IPS DF 4.7 (cell line): ENCODE measurements at regions not wholly inside any gene's neighbourhood (a gene's known extent, or its start where the extent isn't known, plus 50 kb on each side); places are given as distances from the start of the nearest gene placed in this dataset.
"Not testable (repeated sequence)": the region's sequence is repeated elsewhere in the genome, so short reads cannot be mapped to it uniquely, and the experiment has no call there.

ENCODE experiments used
- DNase-seq: peaks from one replicate; pipeline ENCODE4 v3.0.0-alpha.2; 2013; ENCODE audit warnings: low spot score; ENCODE audit errors: extremely low read depth

DNA sequence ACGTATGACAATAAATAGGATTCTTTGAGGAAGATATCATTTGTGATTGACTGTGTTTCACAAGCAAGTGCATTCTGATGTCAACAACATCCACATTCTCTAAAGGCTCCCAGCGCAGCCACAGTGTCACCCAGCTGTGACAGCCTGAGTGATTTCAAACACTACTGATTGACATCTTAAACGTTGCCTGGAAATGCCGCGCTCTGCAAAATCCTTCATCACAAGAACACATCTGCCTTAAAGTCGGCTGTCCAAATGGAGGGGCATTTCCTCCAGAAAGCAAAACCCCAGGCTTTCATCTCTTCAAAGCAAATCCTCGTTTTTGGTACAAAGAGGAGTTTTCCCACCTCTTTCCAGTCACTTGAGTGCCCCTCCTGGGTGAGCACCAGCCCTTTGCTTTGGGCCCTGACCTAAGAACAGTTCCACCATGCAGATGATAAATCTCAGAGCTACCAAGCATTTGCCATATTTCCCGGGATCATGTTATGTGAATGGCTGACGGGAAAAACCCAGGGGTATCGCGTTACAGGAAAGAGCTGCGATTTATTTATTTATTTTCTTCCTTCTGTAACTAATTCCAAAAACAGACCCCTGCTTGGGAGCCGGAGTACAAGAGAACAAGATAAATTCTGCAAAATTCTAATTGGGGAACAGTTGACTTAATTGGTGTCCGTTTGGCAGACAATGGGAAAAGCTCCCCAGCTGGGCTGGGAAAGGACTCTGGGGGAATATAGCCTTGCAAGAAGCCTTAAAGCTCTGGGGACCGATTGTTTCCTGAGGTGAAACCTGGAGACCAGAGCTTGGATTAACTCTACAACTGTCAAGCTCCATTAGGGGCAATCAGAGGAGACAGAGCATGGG, 703.8 kb upstream of the NR2F2 start:
- no peak for DNase-seq

DNA sequence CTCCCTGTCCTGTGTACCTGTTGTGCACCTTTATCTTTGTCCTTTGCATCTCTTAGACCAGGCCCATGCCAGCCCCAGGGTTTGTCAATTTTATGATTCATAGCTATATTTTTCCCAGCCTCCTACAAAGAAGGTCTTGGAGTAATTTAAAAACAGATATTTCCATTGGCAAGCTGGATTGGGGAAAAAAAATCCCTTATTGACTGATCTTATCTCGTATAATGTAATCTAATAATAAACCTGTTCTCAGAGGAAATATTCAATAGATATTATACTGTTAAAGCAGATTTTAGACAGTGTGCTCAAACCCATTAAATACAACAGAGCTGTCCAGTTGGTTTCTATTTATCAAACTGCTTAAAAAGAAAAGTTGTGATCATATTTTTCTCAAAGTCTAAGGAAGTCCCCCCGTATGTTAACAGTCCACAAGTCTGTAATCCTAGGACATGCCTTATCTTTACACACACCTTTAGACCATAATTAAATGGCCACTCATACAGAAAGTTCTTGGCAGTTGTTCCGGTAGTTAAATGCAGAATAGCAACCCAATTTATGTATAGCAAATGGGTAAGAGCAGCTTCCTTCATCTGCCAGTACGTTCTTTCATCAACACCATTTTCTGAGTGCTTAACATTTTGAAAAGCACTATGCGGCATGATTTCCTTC, 700.9 kb upstream of the NR2F2 start:
- no peak for DNase-seq

DNA sequence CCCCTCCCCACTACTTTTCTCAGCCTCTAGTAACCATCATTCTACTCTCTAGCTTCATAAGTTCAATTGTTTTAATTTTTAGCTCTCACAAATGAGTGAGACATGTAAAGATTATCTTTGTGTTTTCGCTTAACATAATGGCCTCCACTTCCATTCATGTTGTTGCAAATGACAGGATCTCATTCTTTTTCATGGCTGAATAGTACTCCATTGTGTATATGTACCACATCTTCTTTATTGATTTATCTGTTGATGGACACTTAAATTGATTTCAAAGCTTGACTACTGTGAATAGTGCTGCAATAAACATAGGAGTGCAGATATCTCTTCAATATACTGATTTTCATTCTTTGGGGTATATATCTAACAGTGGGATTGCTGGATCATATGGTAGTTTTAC, 699.8 kb upstream of the NR2F2 start:
- DNase-seq, result no peak

DNA sequence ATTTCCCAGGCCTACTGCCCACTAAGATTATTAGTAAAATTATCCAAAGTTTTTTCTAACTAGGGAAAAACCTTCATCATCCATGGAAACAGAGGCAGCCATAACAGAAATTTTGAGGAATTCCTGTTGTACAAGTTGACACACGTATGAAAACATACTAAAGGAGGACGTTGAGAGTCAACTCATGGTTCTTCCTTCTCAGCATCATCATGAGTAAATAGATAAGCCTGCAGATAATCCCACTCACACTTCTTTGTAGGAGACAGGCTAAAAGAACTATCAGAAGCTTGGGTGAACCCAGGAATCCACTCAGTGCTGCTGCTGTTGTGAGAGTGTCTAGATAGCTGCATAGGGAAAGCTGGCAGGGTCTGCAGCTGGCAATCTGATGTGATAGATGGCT, 694.8 kb upstream of the NR2F2 start:
- no peak for DNase-seq

DNA sequence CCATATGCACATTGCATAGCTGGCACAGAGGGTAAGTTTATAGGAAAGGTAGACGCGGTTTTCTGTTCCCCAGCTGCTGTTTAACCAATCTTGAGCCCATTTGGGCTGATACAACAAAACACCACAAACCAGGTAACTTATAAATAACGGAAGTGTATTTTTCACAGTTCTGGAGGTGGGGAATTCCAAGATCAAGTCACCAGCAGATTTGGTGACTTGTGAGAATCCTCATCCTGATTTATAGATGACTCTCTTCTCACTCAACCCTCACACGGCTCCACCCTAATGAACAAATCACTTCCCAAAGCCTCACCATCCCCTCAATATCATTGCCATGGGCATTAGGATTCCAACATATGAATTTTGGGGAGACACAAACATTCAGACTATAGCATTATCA, 694.4 kb upstream of the NR2F2 start:
- DNase-seq, result no peak

DNA sequence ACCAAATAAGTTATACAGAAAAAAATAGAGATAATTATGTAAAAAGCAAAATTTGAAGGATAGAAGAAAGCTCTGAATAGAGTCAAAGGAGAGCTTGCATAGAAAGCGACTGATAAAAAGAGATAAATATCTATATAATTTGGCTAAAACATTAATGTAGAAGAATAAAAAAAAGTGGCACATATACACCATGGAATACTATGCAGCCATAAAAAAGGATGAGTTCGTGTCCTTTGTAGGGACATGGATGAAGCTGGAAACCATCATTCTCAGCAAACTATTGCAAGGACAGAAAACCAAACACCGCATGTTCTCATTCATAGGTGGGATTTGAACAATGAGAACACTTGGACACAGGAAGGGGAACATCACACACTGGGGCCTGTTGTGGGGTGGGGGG, 693.3 kb upstream of the NR2F2 start:
- DNase-seq, result not testable (repeated sequence)

DNA sequence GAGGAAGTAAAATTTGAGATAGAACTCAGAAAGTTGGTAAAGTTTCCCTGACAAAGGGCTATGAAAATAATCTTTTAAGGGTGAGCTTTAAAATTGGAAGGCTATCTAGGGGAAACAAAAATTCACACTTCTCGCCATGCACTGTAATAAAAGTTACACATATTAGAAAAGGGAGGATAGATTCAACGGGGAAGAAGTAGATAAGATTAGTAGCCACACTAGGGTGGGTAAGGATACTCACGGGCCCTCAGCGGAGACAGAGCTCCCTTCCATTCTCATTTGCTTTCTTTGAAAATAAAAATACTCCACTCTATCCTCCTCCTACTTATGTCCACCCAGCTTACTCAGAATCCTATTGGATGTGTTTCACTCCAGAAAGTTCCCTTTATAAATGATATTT, 691.3 kb upstream of the NR2F2 start:
- DNase-seq, result no peak

DNA sequence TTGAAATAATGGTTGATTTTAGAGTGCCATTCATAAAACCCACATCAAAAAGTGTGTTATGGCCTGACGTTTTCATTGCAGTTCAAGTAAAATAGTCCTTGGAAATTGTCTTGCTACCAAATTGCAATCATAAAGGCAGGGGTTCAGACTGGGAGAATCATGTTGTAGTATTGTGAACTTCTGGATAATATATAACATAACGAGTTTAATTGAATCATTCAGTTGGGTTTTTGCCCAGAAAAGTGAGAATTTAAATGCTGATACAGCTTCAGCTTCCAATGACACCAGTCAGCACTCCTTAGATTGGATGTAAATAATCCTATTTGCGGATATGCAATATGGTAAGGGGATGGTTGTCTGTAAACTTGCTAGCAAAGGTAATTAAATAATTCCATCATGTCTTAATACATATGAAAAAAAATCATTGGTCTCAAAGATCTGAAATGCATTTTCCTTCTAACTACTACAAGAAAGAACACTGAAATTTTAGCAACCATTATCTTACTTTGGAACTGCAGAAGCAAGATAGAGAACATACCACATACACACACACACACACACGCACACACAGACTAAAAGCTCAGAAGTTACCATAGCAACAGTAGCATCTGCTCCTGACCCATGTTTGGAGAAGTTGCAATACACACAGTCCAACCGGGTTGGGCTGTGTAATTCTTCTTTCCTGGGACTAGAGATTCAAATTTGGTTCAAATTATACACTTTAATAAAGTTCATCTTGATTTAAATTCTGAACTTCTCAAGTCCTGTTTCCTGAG, 686.2 kb upstream of the NR2F2 start:
- DNase-seq, result no peak

DNA sequence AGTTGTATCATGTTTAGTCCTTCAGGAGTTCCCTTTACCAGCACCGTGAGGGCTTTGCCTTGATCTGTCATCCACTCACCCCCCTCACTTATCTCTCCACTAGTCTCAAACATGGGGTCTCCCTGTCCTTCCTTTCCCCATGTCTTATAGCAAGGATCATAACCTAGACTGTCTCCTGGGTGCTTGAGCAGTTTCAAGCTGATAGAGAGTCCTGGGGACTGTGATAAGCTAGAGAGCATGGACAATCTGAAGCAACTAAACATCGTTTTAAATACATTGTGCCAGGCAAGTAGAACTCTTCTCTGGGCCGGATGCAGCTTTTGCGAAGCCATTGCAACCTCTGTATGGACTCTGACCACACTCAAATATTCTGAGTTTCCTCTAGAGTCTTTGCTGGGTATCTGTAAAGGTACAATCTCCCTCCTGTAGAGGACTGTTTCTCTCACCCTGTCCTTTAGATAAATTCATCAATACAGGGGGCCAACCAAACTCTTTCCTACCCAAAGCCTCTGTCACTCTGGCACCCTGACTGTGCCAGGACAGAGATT, 684.6 kb upstream of the NR2F2 start:
- DNase-seq, result no peak

DNA sequence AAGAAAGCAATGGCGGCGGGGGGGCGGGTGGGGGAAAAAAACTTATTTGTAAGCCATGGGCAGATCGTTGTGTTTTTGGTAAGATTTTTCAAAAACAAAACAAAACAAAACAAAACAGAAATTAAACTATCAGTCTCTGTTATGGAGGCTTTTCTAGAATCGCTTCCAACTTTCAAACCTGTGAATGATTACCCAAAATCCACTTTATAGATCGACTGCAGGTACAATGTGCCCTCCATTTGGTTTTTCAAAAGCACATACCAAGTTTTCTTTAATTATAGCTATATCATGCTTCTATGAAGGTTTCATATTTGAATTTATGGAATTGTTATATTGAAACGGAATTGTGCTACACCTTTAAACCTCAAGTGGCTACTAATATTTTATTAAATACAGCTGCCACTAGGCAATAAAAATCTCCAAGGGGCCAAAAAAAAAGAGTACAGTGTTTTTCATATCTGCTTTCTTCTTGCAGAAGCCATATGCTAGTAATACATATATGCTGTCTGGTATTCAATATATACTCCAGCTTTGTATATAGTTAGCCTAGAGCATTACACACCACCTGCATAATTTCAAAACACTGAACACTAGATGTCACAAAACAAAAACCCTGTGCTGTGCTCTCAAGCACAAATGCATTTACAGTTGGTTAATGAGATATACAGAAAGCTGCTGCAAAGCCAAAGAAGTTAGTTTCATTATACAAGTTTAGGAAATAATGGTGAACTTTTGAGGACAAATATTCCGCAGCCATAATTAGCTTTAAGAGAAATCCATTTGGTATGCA, 683.8 kb upstream of the NR2F2 start:
- DNase-seq, result no peak

DNA sequence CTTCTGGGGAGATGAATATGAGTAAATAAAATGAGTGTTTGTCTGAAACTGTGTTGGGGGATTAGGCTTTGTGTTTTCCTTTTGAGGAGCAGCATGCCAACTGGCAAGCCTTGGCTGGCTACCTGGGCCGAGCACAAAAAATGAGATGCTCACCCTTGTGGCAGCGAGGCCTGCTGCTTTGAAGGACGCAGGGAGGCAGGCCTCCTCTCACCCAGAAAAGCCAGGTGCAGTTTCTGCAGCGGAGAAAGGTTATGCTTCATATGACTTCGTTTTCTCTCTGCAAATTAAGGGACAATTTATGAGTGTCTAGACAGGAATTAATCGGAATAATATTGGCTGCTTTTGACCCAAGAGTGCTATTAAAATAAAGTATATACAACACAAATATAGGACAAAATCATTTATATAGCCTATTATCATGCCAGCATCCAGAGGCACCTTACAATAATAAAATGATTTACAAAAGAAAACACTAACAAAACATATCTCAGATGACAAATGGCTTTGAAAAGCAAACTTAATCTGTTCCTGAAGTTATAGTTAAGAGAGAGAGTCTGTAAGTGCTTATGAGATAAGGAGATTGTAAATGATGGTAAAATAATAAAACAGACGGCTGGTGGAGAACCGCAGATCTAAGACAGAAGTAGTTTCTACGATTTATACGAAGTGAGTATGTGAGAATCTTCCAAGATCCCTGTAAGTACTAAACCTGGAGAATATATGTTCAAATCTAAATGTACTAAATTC, 682.8 kb upstream of the NR2F2 start:
- DNase-seq, result no peak

DNA sequence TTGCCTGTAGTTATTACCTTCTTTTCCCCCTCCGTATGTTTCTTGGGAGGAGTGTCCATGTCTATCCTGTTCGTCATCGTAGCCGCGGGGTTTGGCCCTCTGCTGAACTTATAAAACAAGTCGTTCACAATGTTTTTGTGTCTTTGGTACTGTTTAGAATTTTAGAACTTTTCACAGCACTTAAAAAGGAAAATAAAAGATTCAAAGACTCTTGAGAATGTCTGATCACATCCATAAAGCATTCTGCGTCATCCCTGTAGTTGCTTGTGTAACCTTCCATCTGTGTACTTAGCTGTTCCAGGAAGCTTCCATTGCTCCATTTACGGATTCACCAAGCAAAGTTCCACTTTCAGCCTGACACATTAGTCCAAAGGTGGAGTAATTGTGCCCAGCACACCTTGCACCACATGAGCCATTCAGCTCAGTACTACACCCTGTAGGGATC, 677.1 kb upstream of the NR2F2 start:
- DNase-seq, result no peak

DNA sequence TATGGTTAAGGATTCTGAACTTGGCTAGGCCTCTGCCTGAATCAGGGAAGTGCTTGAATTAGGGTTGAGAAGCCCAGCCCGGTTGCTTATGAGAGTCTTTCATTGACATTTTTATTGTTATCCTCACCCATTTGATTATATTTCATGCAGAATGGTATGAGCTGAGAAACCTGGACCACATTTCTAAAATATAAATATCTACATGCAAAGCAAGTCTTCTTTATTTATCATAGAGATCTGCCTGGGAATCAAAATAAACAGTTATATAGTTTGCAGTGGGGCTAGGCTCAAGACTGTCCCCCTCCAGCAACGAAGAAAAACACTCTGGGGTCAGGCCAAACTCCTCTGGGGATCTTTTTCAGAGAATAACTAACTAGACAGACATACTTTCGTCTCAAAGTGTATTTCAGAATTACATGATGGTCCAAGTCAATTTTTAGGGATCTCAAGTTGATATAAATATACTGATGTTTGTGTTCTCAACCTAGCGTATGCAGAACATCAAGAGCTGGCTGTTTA, 675.4 kb upstream of the NR2F2 start:
- DNase-seq, result no peak

DNA sequence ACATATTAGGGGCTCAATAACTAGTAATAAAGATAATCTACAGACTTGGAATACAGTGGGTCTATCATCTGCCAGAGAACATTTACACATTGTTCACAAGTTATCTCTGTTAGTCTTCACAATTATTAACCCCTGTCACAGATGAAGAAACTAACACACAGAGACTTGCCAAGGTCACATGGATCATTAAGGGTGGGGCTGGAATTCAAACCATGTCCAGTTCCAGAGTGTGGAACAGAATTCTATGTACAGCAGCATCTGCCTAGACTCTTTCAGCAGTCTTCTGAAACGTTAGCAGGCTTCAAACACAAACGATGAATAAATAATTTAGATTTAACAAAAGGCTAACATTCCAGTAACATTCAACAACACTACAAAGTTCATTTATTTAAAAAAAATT, 673.9 kb upstream of the NR2F2 start:
- DNase-seq, result no peak

DNA sequence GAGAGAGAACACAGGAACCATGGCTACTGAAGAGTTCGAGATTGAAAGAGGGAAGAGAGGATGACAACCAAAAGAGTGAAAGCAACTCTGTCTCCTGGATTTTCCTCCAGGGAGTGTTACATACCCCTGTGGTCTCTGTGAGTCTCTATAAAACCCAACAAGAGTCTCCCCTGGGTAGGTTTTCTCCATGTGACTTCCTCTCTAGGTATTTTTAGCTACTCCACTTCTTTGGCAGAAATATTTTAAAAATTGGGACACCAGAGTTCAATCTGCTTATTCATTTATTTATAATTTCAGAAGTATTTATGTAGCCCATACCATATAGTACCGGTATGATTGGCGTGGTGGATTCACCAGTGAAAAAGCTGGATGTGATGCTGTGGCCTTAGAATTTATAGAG, 671.7 kb upstream of the NR2F2 start:
- no peak for DNase-seq

DNA sequence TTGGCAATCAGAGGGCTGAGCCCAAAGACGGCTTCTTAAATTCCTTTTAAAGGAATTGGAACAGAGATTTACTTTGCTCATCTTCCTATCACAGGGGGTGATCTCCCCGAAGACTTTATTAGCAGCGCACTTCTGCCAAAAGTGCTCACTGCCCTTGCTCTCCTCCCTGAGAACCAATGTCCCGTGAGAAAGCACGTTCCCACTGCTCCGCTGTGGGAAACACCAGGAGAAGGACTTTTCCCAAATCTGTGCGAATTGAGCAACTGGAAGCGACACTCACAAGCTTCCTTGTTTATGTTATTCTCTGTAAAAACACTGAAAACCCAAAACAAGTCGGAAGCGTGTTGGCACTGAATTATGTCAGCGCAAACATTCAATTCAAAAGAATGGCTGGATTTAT, 670.8 kb upstream of the NR2F2 start:
- no peak for DNase-seq

DNA sequence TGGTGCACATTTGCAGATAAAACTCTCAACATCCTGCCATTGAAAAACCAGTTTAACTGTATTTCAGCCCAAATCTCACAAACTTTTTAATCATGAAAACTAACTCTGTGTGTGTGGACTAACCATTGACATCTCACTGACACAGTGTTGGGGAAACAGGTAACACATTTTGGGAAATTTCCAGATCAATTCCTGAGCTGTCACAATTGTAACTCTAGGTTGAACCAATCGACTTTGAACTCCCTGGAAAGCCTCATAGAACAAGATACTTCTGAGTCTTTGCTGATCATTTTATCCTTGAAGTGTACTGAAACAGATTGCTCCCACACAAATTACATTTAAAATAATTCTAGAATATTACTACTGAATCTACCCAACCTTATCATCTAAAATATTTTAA, 667.9 kb upstream of the NR2F2 start:
- DNase-seq, result no peak

DNA sequence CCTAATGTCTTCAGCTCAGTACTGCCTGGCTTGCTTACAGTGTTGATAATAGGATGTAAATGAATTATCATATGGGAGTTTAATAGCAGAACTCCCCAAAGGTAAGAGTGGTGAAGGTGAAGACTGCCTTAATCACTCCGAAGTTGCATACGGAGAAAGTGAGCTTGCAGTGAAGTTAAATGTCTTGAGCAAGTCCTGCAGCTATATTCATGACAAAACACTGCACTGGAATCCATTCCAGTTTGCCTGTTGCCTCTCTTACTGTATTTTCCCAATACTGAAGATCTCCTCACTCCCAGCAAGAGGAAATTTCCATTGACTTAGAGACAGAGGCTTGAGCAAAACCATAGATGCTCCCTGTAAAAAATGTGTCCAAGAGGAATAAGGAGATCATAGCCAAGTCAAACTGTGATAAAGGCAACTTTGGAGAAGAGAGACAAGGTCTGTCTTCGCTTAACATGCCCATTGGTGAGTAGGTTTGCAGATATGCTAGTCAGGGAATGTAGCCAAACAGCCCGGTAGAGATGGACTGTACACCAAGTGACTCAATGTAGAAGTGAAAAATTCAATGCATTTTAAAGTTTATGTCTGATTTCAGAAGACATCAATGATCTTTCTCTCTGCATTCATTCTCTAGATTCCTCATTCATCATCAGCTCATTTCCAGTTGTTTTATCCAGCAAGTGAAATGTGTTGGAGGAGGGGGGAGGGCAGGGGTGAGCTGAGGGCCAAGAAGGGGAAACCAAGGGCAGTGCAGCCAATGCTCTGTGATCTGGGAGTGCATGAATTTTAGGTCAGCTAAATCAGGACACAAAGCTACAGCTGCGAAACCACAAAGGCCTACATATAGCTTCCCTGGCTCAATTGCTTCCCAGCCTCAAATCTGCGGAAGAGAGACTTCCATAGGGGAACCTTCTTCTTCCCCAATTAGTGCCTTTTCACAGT, 667.1 kb upstream of the NR2F2 start:
- DNase-seq, result no peak

DNA sequence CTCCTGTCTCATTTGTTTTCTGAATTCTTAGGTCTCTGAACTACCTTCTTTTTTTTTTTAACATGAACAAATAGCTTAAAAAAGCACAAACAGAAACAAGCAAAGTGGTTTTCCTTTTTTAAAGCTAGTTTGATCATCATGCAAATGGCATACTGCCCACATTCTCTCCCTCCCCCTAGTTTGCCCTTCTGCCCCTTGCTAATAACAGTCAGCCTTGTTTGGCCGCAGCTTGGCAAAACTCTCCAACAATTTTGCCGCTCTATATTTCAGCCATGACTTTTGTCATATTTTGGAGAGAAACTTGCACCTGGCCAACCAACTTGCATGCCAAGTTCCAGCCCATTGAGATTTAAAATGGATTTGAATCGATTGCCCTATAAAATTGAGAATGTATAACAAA, 666.0 kb upstream of the NR2F2 start:
- no peak for DNase-seq
